Esophagus mucosa (tissue), 1 donor: ENCODE measurements at regions not wholly inside any gene's neighbourhood (a gene's known extent, or its start where the extent isn't known, plus 50 kb on each side); places are given as distances from the start of the nearest gene placed in this dataset.

Experiments
- ATAC-seq: fragments of 200-7000 bp; cut with Tn5 transposase; one replicate; pipeline ENCODE4 v1.9.1; 2020
- donor health status: DM: yes; HTN: yes; CAD: no.

- no peak for ATAC-seq
These were observed 176.7 kb upstream of the TLE3 start for GRCh38 chr15:70274255-70274880.

- ATAC-seq = no peak
These were observed 176.1 kb upstream of the TLE3 start for GRCh38 chr15:70273808-70274207.

- ATAC-seq = no peak
These were observed 175.0 kb upstream of the TLE3 start for GRCh38 chr15:70272565-70273355.

- peak; percentile 76 for ATAC-seq
These were observed 173.8 kb upstream of the TLE3 start for GRCh38 chr15:70271422-70272088.

GRCh38 chr15:70270752-70271111 lies 173.0 kb upstream of the TLE3 start:
- ATAC-seq = no peak

GRCh38 chr15:70269991-70270751 lies 172.5 kb upstream of the TLE3 start:
- peak; percentile 38 for ATAC-seq

GRCh38 chr15:70269311-70269911 lies 171.7 kb upstream of the TLE3 start:
- ATAC-seq = no peak

GRCh38 chr15:70268698-70269251 lies 171.1 kb upstream of the TLE3 start:
- ATAC-seq = peak; percentile 16

- ATAC-seq = peak; percentile 66
These were observed 170.2 kb upstream of the TLE3 start for GRCh38 chr15:70267879-70268278.

GRCh38 chr15:70267306-70267705 lies 169.6 kb upstream of the TLE3 start:
- no peak for ATAC-seq

- ATAC-seq = peak; percentile 2
These were observed 168.8 kb upstream of the TLE3 start for GRCh38 chr15:70266412-70267121.

- no peak for ATAC-seq
These were observed 168.3 kb upstream of the TLE3 start for GRCh38 chr15:70265986-70266385.

- no peak for ATAC-seq
These were observed 167.8 kb upstream of the TLE3 start for GRCh38 chr15:70265466-70265978.

- ATAC-seq = peak; percentile 62
These were observed 167.2 kb upstream of the TLE3 start for GRCh38 chr15:70264738-70265465.

GRCh38 chr15:70264014-70264582 lies 166.4 kb upstream of the TLE3 start:
- ATAC-seq = no peak

- ATAC-seq = no peak
These were observed 165.0 kb upstream of the TLE3 start for GRCh38 chr15:70262591-70263274.

- ATAC-seq = no peak
These were observed 164.5 kb upstream of the TLE3 start for GRCh38 chr15:70262171-70262570.

GRCh38 chr15:70261083-70261482 lies 163.4 kb upstream of the TLE3 start:
- ATAC-seq = no peak

- no peak for ATAC-seq
These were observed 162.9 kb upstream of the TLE3 start for GRCh38 chr15:70260580-70260979.
